LoVo (cell line): ENCODE measurements at regions not wholly inside any gene's neighbourhood (a gene's known extent, or its start where the extent isn't known, plus 50 kb on each side); places are given as distances from the start of the nearest gene placed in this dataset.
"Not testable (repeated sequence)": the region's sequence is repeated elsewhere in the genome, so short reads cannot be mapped to it uniquely, and the experiment has no call there.

Source experiments
- DNase-seq: peaks from one replicate; pipeline ENCODE4 v3.0.0-alpha.2; 2016; ENCODE audit warnings: low spot score

DNA sequence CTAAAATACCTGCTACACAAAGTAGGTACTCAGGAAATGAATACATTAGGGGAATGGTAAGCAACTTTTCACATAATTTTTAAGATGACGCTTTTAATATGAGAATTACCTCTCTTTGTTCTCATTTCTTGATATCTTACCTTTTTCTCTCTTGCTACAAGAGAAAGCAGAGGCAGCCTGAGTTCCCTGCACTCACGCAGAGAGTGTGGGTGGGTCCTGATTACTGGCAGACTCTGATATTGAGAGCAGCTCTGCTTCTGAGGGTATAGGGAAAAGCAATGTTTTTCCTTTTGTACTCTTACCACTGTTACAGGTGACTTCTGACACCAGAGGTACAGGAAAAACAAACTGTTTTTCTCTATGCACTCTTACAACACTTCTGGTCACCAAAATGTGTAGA, 420.2 kb upstream of the TMTC1 start:
- no peak for DNase-seq

DNA sequence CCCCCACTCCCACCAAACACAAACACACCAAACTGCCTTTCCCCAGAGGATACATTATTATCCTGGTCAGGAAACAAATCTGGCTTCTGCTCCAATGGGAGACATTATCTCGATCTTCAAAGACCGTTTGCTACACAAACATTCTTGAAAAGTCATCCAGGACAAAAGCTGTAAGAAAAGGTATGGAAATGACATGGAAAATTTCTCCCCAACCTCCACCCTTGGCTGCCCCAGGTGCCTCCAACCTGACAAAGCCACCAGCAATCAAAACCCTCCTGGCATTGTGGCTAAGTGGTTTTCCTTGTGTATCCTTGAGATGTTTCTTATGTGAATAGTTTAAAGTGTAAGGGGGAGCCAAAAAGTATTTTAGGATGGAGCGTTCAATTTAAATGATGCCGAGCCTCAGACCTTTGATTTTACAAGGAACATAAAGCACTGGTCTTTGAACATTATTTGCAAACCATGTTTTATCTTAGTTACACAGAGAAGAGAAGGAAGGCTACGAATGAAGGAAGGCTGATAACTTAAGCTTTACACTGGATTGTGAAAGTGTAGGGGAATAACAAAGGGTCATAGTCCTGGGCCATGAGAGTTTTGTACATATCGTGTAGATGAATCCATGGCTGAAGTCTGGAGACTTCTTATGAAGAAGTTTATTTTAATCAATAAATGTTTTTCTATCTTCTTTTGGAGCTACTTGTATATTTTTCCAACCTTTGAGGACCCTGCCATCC, 418.9 kb upstream of the TMTC1 start:
- no peak for DNase-seq

DNA sequence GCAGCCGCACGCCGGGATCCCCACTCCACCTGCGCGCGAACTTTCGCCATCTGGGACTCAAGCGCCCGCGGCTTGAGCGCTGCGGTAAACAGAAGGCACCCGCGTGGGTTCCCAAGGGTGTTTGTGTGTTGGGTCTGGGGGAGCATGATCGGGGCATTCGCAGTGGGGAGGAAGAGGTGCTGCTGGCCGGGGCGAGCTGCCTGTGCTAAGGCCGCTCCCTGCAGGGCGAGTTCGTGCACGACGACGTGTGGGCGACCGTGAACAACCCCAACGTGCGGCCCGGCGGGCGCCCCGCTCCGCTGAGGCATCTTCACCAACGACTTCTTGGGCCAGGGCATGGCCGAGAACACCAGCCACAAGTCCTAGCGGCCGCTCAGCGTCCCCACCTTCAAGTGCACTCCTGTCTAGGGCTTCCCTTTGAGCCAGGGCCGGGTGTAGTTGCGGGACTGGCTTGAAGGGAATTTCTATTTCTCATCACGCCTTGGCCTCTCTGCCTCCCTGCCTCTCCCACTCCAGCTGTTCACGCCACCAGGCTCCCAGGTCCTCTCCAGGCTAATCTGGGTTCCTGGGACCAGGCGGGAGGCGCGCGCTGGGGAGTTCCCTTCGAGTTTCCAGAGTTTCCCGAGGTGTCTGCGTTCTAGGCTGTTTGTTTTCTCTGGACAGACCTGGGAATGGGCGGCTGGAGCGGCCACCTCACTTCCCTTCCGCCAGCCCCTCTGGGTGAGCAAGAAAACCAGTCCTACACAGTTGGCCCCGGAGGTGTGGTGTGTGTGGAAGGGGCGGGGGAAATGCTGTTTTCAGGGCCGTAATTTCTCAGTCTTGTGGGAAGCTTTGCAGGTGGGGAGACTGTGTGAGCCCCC, 417.8 kb upstream of the TMTC1 start:
- DNase-seq = no peak

DNA sequence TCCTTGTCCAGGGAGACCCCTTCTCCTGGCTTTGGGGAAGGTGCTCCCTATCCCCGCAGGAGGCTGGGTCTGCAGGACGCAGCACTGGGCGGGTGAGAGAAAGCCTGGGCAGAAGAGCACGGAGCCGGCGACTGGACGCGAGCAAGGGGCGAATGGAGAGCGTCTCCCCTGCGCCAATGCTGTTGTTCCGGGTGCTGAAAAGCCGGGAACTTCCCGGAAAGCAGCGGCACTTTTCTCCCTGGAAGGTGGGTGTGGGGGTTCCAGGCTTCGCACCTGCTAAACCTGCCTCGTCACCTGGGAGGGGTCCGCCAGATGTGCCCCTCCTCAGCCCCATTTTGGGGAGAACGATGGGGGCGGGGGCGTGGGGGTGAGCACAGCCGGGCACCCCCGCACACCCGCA, 417.1 kb upstream of the TMTC1 start:
- DNase-seq = no peak

DNA sequence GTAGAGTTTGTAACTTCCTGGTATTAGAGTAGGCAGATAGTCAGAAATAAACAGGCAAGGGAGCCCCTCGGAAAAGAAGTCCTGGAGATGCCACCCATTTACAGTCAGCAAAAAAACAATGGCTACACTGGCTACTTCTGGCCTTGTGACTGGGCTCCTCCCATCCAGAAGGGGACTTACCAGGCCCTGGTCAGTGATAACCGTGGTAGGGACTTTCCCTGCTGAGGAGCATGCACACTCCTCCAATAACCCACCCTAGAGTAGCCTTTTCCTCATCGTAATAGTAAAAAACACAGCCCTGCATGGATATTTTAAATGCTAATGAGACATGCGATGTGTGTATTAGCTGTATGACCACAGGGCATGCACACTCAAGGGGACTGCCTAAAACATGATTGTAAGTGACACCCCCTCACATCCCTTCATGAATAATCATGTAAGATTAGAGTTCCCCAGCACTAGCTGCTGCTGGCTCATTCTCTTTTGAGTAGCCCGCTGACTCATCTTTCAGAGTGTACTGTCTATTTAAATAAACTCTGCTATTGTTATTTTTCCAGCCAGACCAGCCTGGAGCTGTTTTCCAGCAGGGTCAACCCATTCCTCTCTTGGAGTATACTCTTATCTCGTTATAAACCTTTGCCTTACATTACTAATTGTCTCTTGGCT, 413.8 kb upstream of the TMTC1 start:
- DNase-seq = no peak

DNA sequence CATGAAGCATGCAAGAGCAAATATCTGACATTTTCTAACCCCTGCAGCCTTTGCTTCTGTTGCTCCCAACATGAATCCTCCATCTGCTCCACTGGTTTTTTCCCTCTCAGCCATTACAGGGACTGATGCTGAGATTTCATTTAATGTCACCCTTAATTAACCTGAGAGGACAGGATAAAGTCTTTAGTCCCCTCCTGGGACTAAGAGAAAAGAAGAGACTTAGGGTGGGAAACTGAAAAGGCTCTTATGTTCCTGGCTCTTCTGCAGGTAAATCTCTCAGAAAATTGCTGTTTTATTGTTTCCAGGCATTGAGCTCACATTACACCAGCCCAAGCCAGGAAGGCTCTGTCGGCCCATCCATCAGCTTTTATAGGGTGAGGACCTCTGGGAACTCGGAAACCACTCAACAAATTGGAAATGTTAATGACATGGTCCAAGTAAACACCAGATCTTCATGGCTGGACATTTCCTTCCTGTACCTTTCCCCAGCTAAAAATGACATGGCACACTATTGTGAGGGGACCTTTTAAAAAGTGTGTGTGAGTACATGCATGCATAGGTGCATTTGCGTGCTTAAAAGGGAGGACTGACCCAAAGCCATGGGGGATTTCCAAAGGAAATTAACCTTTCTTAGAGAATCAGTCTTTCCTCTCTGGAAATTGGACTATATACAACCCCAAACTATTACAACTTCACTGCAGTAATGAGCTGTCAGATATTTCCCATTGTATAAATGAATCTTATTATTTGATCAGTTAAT, 408.1 kb upstream of the TMTC1 start:
- no peak for DNase-seq

DNA sequence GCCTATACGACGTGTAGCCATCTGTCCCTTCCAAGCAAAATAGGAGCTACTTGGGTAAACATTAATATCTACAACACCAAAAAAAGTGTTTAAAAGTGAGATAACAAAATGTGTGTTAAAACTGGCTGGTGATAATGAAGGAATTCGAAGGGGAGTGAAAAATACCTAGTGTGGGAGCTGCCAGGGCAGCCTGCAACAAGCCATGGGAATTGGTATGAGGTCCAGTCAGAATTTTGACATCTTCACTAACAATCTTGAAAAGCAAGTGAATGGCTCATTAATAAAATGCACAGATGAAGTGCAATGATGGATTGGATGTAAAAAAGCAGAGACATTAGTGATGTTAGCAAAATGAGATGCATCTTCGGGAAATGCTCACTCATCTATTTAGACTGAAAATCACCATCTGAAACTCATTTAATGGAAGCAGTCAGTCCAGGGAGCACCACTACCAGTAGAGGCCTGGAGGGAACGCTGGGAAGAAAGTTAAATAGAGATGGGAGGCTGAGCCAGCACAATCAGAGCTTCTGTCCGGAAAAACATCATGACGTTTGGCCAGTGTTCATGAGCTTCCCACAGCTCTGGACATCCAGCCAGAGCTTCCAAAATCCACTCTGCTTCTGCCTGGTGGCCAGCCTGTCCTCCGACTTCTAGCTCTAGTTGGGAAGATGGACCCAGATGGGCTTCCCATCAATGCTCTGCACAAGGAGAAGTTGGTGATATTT, 405.0 kb upstream of the TMTC1 start:
- DNase-seq = no peak

DNA sequence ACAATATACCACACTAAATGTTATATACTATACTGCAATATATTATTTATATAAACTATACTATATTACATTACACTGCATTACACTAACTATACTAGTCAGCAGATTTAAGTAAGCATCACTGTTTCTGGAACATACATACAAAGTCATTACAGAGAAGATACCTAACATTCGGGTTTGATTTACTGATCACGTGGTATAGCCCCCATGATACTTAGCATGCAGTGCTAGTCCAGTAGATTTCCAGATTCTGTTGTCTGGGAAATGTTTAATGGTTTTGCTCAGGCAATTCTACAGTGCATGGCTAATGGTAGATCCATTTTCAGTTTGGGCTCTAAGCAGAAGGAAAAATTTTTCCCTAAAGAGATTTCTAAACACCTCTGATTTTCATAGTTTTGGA, 403.7 kb upstream of the TMTC1 start:
- no peak for DNase-seq

DNA sequence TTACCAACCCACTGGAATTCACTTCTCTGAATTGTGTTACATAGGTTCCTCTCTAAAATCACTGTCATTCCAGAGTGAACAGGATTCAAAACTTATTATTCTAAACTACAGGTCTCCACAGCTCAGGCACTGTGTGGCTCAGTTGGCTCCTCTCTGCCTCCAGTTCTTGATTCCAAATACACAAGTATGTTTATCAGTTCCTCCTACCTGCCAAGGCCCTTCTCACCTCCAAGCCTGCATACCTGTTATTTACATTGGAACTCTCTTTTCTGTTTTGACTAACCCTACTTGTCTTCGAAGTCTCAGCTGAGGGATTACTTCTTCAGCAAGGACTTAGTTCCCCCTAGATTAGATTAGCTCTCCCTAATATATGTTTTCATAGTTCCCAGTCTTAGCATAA, 397.6 kb upstream of the TMTC1 start:
- no peak for DNase-seq

DNA sequence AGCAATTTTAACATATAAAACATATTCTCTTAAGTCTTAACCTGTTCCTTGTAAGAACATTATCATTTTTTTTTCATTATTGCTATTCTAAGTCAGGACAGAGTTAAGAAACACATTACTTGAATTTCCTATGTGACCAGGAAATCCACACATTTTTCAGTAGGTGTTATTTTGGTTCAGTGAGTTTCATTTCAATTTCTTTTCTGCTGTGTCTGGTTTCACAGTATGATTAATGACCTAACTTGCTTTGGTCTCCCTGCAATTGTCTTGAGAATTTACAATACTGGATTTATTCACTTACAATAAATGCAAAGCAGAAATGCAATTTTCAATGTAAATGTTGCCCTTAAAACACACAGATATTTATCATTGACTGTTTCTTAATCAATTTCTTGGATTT, 396.9 kb upstream of the TMTC1 start:
- DNase-seq = no peak

DNA sequence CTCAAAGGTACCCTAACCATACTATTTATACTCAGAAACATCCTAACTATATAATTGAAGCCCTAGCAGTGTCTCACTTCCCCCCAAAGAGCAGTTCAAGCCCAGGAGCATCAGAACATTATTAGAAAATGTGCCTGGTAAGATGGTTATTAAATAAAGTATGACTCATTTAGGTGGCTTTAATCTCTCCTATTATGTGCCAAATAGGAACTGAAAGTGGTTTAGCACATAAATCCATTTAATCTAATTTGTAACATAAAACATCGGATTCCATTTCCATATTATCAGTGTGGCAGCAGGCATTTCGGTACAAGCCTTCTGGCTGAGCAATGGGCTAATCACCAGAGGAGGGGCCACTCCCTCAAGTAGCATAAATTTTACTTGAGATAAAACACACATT, 395.2 kb upstream of the TMTC1 start:
- DNase-seq = no peak

DNA sequence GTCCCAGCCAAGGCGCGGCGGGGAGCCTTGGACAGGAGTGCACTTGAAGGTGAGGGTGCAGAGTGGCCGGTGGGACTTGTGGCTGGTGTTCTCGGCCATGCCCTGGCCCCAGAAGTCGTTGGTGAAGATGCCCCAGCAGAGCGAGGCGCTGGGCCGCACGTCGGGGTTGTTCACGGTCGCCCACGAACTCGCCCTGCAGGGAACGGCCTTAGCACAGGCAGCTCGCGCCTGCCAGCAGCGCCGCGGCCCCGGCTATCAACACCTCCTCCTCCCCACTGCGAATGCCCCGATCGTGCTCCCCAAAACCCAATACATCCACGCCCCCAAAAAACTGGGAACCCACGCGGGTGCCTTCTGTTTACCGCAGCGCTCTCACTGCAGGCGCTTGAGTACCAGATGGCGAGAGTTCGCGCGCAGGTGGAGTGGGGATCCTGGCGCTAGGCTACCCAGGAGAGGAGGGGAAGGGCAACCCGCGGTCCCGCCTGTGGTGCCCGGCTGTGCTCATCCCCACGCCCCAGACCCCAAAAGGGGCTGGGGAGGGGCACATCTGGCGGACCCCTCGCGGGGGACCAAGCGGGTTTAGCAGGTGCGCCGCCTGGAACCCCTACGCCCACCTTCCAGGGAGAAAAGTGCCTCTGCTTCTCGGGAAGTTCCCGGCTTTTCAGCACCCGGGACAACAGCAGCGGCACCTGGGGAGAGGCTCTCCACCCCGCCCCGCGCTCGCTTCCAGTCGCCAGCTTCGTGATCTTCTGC, 386.3 kb upstream of the TMTC1 start:
- no peak for DNase-seq

DNA sequence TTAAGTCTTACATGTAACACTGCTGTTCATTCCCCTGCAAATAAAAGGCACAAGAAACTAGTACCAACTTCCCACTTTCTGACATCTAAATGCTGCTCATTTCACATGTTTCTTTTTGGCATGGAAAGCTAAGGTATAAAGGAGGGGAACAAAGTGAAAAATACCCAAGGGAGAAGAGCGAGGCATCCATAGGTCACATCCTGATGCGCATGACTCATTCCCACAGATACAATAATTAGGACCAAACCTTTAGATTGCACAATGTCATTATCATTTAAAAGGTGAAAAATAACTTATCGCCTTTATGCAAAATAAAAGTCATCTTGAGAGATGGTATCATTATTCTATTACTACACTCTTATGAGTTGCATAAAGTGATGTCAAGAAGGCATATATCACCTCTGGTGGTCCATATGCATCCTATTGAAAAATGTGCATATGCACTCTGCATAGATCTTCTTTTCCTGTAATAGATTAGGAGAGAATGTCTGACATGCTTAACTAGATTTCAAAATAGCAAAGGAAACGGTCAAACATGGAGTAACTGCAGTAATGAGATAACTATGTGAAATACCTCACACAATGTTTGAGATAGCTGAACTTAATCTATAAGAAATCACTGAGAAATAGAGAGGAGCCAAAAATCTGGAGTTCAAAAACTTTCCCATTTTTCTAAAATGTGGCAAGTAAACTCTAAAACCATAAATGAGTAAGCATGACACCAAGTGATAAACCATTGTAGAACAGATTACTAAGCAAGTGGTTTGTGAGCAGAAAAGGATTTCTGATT, 382.5 kb upstream of the TMTC1 start:
- DNase-seq = no peak

DNA sequence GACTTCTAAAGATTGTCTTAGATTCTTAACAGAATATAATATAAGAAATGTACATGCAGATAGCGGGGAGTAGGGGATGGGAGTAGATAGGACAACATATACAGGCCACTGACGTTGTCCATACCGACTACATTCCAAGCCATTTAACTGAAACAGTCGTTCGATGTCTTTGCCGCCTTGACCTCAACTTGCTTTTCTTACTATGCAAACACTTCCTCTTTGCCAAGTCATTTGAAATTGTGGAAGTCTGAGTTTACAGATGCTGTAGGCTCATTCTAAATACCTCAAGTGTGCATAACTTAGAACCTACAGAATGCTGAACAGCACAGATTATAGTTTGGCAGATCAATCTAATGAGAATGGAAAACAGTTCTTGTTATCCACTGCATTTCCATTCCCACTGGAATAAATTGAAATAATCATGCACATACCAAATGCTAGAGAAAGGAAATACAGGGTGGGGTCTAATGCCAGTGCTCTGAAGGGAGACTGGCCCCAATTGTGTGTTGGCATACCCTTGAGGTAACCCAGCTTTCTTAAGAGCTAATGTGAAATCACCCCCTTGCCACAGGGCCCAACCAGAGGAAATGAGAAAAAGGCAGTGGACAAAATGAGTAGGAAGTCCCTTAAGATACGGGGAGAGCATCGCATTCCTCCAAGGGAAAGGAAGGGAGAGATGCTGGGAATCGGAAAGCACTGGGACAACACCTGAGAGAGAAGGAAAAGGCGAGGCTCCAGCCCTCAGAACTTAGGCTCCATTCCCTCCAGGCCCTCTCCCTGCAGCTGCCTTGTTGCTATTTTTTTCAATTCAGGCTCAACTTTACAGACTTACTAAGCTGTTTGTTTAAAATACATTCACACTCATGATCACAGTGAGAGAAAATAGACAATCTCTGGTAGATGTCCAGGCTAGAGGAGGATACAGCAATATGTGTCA, 380.9 kb upstream of the TMTC1 start:
- DNase-seq = no peak

DNA sequence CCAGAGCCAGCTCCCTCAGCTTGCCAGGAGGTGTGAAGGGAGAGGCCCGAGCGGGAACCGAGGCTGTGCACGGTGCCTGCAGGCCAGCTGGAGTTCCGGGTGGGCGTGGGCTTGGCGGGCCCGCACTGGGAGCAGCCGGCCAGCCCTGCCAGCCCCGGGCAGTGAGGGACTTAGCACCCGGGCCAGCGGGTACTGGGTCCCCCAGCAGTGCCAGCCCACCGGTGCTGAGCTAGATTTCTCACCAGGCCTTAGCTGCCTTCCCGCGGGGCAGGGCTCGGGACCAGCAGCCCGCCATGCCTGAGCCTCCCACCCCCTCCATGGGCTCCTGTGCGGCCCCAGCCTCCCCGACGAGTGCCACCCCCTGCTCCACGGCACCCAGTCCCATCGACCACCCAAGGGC, 373.1 kb upstream of the TMTC1 start:
- not testable (repeated sequence) for DNase-seq

DNA sequence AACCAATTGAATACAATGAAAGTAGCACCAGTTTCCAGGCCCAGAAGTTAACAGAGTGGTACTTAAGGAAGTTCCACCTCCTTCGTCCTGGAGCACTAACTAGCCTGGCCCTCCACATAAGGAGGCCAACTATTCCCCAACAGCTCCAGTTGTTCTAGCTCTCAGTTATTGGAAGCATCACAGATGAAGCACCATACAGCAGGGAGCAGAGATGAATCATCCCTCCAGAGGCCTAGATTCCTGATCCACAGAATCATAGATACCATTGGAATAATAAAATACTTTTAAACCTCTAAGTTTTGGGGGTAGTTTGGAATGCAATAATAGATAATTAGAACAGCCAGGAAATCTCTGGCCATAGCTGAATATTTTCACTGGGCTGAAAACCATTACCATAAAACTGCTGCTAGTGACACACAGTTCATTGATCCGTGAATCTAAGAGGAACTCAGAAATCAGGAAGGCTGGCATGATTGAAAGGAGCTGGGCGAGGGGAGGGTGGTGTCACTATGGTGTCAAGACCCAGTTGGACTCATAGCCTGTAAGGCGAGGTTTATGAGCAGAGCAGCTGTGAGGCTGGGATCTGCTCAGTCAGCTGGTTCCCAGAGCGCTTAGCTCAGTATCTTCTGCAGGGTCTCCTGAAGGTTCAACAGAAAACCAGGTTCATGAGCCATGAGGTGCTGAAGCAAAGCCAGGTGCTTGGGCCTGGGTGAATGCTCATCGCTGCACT, 371.4 kb upstream of the TMTC1 start:
- DNase-seq = no peak

DNA sequence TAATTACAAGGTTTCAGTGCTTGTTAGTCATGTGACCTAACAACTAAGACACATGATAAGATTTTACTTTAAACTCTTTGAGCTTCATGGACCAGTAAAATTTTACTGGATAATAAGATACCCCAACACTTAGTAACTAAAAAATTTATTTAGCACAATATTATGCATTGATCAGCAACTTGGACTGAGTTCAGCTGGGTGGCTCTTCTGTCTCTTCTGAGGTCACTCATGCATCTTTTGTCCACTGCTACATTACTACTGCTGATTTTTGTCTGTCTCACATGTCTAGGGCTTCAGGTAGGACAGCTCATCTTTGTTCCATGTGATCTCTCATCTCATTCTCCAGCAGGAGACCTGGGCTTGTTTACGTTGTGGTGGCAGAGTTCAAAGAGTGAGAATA, 370.2 kb upstream of the TMTC1 start:
- DNase-seq = no peak

DNA sequence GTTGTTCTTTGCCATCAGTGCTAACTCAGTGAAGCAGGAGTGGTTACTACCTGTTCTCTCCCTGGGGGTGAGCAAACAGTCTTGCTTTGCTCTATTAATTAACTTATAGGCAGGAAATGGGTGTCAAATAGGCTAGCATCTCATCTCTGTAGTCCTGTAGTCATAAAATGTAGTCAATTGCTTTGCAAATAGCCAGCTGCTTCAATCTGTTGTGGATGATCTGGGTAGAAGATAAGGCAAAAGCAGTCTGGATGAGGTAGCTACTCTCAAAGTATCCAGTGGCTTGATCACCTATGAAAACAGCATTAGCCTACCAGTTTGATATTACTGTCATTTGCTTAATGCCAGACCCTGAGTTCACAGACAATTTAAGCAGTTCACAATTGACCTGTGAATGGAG, 369.0 kb upstream of the TMTC1 start:
- no peak for DNase-seq
